GM23338 (cell line): ENCODE measurements at regions not wholly inside any gene's neighbourhood (a gene's known extent, or its start where the extent isn't known, plus 50 kb on each side); places are given as distances from the start of the nearest gene placed in this dataset.

Experiments used
- ATAC-seq: fragments of 200-7000 bp; cut with Tn5 transposase; 3 replicates; pipeline ENCODE4 v1.9.1; 2020
- DNase-seq: peaks from one replicate; pipeline ENCODE4 v3.0.0-alpha.2; 2015; ENCODE audit warnings: low spot score
- H2AFZ ChIP-seq: fragments of 200-600 bp; sonication (generic); 2 replicates; pipeline ENCODE4 v1.8.0; 2016; ENCODE audit warnings: antibody characterized with exemption, mild to moderate bottlenecking, moderate library complexity
- H3F3A ChIP-seq: fragments of 200-600 bp; sonication (generic); replicated peaks from 2 replicates; pipeline ENCODE4 v1.8.0; 2017; ENCODE audit warnings: antibody characterized with exemption, mixed run types, low read depth
- H3K27ac ChIP-seq: fragments of 200-600 bp; sonication (generic); 2 replicates; pipeline ENCODE4 v1.6.1; 2016; ENCODE audit warnings: low read depth
- H3K27me3 ChIP-seq: fragments of 200-600 bp; sonication (generic); 2 replicates; pipeline ENCODE4 v1.8.0; 2016; ENCODE audit warnings: mild to moderate bottlenecking, mixed run types, moderate library complexity; ENCODE audit not compliant: insufficient read depth
- H3K36me3 ChIP-seq: fragments of 200-600 bp; sonication (generic); 2 replicates; pipeline ENCODE4 v1.8.0; 2016; ENCODE audit warnings: mild to moderate bottlenecking; ENCODE audit not compliant: insufficient read depth
- H3K4me1 ChIP-seq: fragments of 200-600 bp; sonication (generic); 2 replicates; pipeline ENCODE4 v1.8.0; 2016; ENCODE audit warnings: mild to moderate bottlenecking, moderate library complexity; ENCODE audit not compliant: insufficient read depth
- H3K4me2 ChIP-seq: fragments of 200-600 bp; sonication (generic); 2 replicates; pipeline ENCODE4 v1.7.1; 2017; ENCODE audit warnings: mixed run types
- H3K4me3 ChIP-seq: fragments of 200-600 bp; sonication (generic); 2 replicates; pipeline ENCODE4 v1.6.1; 2016; ENCODE audit warnings: mixed run types
- H3K79me2 ChIP-seq: fragments of 200-600 bp; sonication (generic); replicated peaks from 2 replicates; pipeline ENCODE4 v1.8.0; 2017; ENCODE audit warnings: mild to moderate bottlenecking; ENCODE audit not compliant: insufficient read depth
- H3K9me2 ChIP-seq: fragments of 200-600 bp; sonication (generic); 2 replicates; pipeline ENCODE4 v1.8.0; 2017; ENCODE audit not compliant: insufficient read depth
- H4K20me1 ChIP-seq: fragments of 200-600 bp; sonication (generic); replicated peaks from 2 replicates; pipeline ENCODE4 v1.8.0; 2017; ENCODE audit warnings: mild to moderate bottlenecking; ENCODE audit not compliant: insufficient read depth
- H3K27ac Mint-ChIP-seq: 2 replicates; pipeline ENCODE4 v1.8.0; 2020; ENCODE audit warnings: inconsistent platforms, mild to moderate bottlenecking, moderate library complexity, mixed read lengths
- H3K27me3 Mint-ChIP-seq: 3 replicates; pipeline ENCODE4 v1.8.0; 2022; ENCODE audit warnings: low read depth, mild to moderate bottlenecking, moderate library complexity, mixed read lengths, inconsistent platforms; ENCODE audit not compliant: insufficient read depth, poor library complexity
- H3K36me3 Mint-ChIP-seq: 3 replicates; pipeline ENCODE4 v1.8.0; 2021; ENCODE audit warnings: low read depth, mild to moderate bottlenecking, inconsistent platforms, moderate library complexity, mixed read lengths
- H3K4me1 Mint-ChIP-seq: 3 replicates; pipeline ENCODE4 v1.8.0; 2020; ENCODE audit warnings: mild to moderate bottlenecking, inconsistent platforms, mixed read lengths
- H3K4me3 Mint-ChIP-seq: 3 replicates; pipeline ENCODE4 v1.8.0; 2021; ENCODE audit warnings: moderate library complexity, mild to moderate bottlenecking, inconsistent platforms, mixed read lengths
- H3K9me3 Mint-ChIP-seq: 3 replicates; pipeline ENCODE4 v1.8.0; 2020; ENCODE audit warnings: moderate library complexity, mild to moderate bottlenecking, inconsistent platforms, mixed read lengths
- CREB1 ChIP-seq: fragments of 250-450 bp; sonication (Bioruptor Pico); IDR thresholded peaks from 2 replicates; pipeline ENCODE4 v1.5.0; 2020; ENCODE audit warnings: low read depth, mild to moderate bottlenecking, moderate library complexity
- EZH2 ChIP-seq: fragments of 200-600 bp; sonication (generic); IDR thresholded peaks from one replicate; pipeline ENCODE4 v1.8.0; 2017; ENCODE audit warnings: antibody characterized with exemption, mild to moderate bottlenecking, low read depth; ENCODE audit not compliant: unreplicated experiment
- JUNB ChIP-seq: IDR thresholded peaks from one replicate; pipeline ENCODE4 v1.6.1; 2016; ENCODE audit warnings: antibody characterized with exemption; ENCODE audit not compliant: unreplicated experiment
- NANOG ChIP-seq: IDR thresholded peaks from 2 replicates; pipeline ENCODE4 v1.6.1; 2016; ENCODE audit warnings: antibody characterized with exemption, borderline replicate concordance
- POLR2AphosphoS5 ChIP-seq: IDR thresholded peaks from 2 replicates; pipeline ENCODE4 v1.6.1; 2016; ENCODE audit warnings: antibody characterized with exemption, low read depth
- STAT1 ChIP-seq: IDR thresholded peaks from one replicate; pipeline ENCODE4 v1.6.1; 2016; ENCODE audit warnings: antibody characterized with exemption; ENCODE audit not compliant: unreplicated experiment
- ZNF114 ChIP-seq: fragments of 250-450 bp; sonication (Bioruptor Pico); IDR thresholded peaks from 2 replicates; pipeline ENCODE4 v1.5.0; 2020; ENCODE audit warnings: mild to moderate bottlenecking, moderate library complexity
- ZNF331 ChIP-seq: fragments of 250-450 bp; sonication (Bioruptor Pico); IDR thresholded peaks from 2 replicates; pipeline ENCODE4 v1.5.0; 2020; ENCODE audit warnings: low read depth, mild to moderate bottlenecking, moderate library complexity
- TF ChIP-seq, protein P1 (sequence below): IDR thresholded peaks from 2 replicates; pipeline ENCODE4 v1.6.1; 2016; ENCODE audit warnings: antibody characterized with exemption
- TF ChIP-seq, protein P2 (sequence below), 2 experiments: fragments of 200-600 bp in 1 of 2; sonication (generic) in 1 of 2; conservative IDR thresholded peaks; 2 replicates each; pipeline versions ENCODE4 v1.5.1 to v1.6.1; 2016 to 2017; ENCODE audit warnings: antibody characterized with exemption in 2 of 2, low read depth in 2 of 2, mild to moderate bottlenecking in 2 of 2, moderate library complexity in 1 of 2
- TF ChIP-seq, protein P3 (sequence below): fragments of 250-450 bp; sonication (Bioruptor Pico); IDR thresholded peaks from 2 replicates; pipeline ENCODE4 v1.5.0; 2020; ENCODE audit warnings: mild to moderate bottlenecking, moderate library complexity

DNA sequence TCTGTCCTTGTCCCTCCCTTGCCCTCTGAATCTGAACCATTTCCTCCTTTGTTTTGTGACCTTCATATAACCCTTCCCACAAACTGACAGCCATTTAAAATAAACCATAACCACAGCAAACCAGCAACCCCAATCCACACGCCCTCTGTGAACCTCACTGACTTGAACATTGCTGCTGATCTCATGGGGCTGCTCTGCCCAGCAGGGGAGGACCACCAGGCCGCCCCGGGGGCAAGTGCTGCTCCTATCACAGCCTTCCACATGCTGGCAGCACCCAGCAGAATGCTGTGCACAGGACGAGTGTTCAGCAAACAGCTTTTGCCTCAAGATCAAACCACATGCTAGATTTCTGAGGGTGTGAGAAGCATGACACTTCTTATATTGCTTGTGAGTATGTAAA, 73.9 kb upstream of the UXS1 start:
- no peaks in the 10 kb centered on the region for H3K27me3 ChIP-seq
- H4K20me1 ChIP-seq: no peaks in the 10 kb centered on the region
- no peak overlapping the region for H3K4me2 ChIP-seq
- TF ChIP-seq CREB1 (CRISPR knock-in tag) (no peak), NANOG (no peak), ZNF114 (CRISPR knock-in tag) (no peak), POLR2AphosphoS5 (no peak), ZNF331 (CRISPR knock-in tag) (no peak)
- H3K36me3 ChIP-seq: no peaks in the 10 kb centered on the region
- no peak overlapping the region for H3K4me3 ChIP-seq
- no peak overlapping the region for H3K27ac Mint-ChIP-seq
- no peaks in the 10 kb centered on the region for H3F3A ChIP-seq
- peaks cover 10% of the 10 kb centered on the region for H3K27me3 Mint-ChIP-seq
- peaks cover 13% of the 10 kb centered on the region for H3K4me1 Mint-ChIP-seq
- H3K27ac ChIP-seq: no peak overlapping the region
- no peak for DNase-seq
- ATAC-seq: no peak
- H2AFZ ChIP-seq: no peak overlapping the region
- peaks cover 4% of the 10 kb centered on the region; the same call in 2 of the 3 replicates for H3K36me3 Mint-ChIP-seq
- H3K9me3 Mint-ChIP-seq: peaks cover 13% of the 10 kb centered on the region
- H3K4me3 Mint-ChIP-seq: no peak overlapping the region
- no peaks in the 10 kb centered on the region; the same call in 1 of the 2 replicates for H3K9me2 ChIP-seq
- no peaks in the 10 kb centered on the region for H3K4me1 ChIP-seq
- H3K79me2 ChIP-seq: no peaks in the 10 kb centered on the region

DNA sequence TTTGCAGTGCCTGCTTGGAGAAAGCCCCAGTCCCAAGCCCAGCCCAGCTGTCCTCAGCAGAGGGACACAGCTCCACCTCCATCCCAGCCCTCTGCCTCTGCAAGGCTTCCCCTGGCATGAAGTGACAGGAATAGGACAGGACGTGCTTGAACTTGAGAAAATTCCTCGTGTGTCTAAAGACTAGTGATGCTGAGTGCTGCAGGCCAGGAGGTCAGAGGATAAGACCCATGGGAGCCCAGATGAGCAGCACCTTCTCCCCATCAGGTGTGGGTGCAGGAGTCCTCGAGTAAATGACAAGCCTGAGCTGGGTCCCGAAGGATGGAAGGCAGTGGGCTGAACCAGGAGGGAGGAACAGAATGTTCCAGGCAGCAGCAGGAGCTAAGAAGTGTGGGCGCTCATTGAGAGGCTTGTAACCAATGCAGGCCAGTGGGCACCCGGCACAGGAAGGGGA, 67.8 kb upstream of the UXS1 start:
- Mint-ChIP-seq H3K9me3 (no peaks in the 10 kb centered on the region), H3K27ac (no peak overlapping the region), H3K4me3 (no peak overlapping the region), H3K36me3 (no peaks in the 10 kb centered on the region), H3K4me1 (no peaks in the 10 kb centered on the region), H3K27me3 (no peaks in the 10 kb centered on the region)
- Histone ChIP-seq H4K20me1 (no peaks in the 10 kb centered on the region), H3K4me3 (no peak overlapping the region), H2AFZ (0 out of 2 replicates have a peak overlapping the region, but pooled peaks have one; percentile 10), H3K4me1 (no peaks in the 10 kb centered on the region), H3K27me3 (no peaks in the 10 kb centered on the region), H3K79me2 (no peaks in the 10 kb centered on the region), H3F3A (no peaks in the 10 kb centered on the region), H3K36me3 (no peaks in the 10 kb centered on the region), H3K9me2 (no peaks in the 10 kb centered on the region), H3K4me2 (no peak overlapping the region), H3K27ac (no peak overlapping the region)
- DNase-seq (no peak), ATAC-seq (no peak)
- TF ChIP-seq JUNB (no peak), EZH2 (no peak), ZNF331 (CRISPR knock-in tag) (no peak), CREB1 (CRISPR knock-in tag) (no peak), POLR2AphosphoS5 (no peak), STAT1 (no peak), ZNF114 (CRISPR knock-in tag) (no peak), NANOG (no peak)
- TF ChIP-seq, protein P1, sequence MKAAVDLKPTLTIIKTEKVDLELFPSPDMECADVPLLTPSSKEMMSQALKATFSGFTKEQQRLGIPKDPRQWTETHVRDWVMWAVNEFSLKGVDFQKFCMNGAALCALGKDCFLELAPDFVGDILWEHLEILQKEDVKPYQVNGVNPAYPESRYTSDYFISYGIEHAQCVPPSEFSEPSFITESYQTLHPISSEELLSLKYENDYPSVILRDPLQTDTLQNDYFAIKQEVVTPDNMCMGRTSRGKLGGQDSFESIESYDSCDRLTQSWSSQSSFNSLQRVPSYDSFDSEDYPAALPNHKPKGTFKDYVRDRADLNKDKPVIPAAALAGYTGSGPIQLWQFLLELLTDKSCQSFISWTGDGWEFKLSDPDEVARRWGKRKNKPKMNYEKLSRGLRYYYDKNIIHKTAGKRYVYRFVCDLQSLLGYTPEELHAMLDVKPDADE: no peak
- TF ChIP-seq, protein P2, sequence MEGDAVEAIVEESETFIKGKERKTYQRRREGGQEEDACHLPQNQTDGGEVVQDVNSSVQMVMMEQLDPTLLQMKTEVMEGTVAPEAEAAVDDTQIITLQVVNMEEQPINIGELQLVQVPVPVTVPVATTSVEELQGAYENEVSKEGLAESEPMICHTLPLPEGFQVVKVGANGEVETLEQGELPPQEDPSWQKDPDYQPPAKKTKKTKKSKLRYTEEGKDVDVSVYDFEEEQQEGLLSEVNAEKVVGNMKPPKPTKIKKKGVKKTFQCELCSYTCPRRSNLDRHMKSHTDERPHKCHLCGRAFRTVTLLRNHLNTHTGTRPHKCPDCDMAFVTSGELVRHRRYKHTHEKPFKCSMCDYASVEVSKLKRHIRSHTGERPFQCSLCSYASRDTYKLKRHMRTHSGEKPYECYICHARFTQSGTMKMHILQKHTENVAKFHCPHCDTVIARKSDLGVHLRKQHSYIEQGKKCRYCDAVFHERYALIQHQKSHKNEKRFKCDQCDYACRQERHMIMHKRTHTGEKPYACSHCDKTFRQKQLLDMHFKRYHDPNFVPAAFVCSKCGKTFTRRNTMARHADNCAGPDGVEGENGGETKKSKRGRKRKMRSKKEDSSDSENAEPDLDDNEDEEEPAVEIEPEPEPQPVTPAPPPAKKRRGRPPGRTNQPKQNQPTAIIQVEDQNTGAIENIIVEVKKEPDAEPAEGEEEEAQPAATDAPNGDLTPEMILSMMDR (conservative IDR thresholded peaks at IDR 0.05; ENCODE audit: low read depth in 2 of 2): no peak
- TF ChIP-seq, protein P3, sequence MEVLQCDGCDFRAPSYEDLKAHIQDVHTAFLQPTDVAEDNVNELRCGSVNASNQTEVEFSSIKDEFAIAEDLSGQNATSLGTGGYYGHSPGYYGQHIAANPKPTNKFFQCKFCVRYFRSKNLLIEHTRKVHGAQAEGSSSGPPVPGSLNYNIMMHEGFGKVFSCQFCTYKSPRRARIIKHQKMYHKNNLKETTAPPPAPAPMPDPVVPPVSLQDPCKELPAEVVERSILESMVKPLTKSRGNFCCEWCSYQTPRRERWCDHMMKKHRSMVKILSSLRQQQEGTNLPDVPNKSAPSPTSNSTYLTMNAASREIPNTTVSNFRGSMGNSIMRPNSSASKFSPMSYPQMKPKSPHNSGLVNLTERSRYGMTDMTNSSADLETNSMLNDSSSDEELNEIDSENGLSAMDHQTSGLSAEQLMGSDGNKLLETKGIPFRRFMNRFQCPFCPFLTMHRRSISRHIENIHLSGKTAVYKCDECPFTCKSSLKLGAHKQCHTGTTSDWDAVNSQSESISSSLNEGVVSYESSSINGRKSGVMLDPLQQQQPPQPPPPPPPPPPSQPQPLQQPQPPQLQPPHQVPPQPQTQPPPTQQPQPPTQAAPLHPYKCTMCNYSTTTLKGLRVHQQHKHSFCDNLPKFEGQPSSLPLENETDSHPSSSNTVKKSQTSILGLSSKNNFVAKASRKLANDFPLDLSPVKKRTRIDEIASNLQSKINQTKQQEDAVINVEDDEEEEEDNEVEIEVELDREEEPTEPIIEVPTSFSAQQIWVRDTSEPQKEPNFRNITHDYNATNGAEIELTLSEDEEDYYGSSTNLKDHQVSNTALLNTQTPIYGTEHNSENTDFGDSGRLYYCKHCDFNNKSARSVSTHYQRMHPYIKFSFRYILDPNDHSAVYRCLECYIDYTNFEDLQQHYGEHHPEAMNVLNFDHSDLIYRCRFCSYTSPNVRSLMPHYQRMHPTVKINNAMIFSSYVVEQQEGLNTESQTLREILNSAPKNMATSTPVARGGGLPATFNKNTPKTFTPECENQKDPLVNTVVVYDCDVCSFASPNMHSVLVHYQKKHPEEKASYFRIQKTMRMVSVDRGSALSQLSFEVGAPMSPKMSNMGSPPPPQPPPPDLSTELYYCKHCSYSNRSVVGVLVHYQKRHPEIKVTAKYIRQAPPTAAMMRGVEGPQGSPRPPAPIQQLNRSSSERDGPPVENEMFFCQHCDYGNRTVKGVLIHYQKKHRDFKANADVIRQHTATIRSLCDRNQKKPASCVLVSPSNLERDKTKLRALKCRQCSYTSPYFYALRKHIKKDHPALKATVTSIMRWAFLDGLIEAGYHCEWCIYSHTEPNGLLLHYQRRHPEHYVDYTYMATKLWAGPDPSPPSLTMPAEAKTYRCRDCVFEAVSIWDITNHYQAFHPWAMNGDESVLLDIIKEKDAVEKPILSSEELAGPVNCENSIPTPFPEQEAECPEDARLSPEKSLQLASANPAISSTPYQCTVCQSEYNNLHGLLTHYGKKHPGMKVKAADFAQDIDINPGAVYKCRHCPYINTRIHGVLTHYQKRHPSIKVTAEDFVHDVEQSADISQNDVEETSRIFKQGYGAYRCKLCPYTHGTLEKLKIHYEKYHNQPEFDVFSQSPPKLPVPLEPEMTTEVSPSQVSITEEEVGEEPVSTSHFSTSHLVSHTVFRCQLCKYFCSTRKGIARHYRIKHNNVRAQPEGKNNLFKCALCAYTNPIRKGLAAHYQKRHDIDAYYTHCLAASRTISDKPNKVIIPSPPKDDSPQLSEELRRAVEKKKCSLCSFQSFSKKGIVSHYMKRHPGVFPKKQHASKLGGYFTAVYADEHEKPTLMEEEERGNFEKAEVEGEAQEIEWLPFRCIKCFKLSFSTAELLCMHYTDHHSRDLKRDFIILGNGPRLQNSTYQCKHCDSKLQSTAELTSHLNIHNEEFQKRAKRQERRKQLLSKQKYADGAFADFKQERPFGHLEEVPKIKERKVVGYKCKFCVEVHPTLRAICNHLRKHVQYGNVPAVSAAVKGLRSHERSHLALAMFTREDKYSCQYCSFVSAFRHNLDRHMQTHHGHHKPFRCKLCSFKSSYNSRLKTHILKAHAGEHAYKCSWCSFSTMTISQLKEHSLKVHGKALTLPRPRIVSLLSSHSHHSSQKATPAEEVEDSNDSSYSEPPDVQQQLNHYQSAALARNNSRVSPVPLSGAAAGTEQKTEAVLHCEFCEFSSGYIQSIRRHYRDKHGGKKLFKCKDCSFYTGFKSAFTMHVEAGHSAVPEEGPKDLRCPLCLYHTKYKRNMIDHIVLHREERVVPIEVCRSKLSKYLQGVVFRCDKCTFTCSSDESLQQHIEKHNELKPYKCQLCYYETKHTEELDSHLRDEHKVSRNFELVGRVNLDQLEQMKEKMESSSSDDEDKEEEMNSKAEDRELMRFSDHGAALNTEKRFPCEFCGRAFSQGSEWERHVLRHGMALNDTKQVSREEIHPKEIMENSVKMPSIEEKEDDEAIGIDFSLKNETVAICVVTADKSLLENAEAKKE (CRISPR knock-in tag): no peak
